K562 (cell line): ENCODE measurements at regions not wholly inside any gene's neighbourhood (a gene's known extent, or its start where the extent isn't known, plus 50 kb on each side); places are given as distances from the start of the nearest gene placed in this dataset.

ENCODE experiments used
- ATAC-seq: fragments of 200-7000 bp; cut with Tn5 transposase; 3 replicates; pipeline ENCODE4 v1.9.1; 2020; ENCODE audit warnings: moderate library complexity
- BruUV-seq: library from RNA; stranded (reverse); fragments of 400-500 nt; replicated peaks from 2 replicates; lab custom pipeline; 2021; lab: Mats Ljungman, UMichigan
- CTCF ChIA-PET: fragments of 300-600 bp; formaldehyde crosslinking; extraction: SDS; loops from one replicate; lab custom pipeline; 2021; ENCODE audit warnings: low intra/inter-chr PET ratio; lab: Yijun Ruan, JAX
- POLR2A ChIA-PET: fragments of 300-600, 350-650 bp; sonication (Branson Sonifier 250); formaldehyde crosslinking; extraction: SDS; loops from one replicate; lab custom pipeline; 2021; ENCODE audit warnings: antibody characterized with exemption, inconsistent platforms; lab: Yijun Ruan, JAX
- DNase-seq, 4 experiments: peaks; one replicate each; pipeline versions ENCODE4 v3.0.0 to v3.0.0-alpha.2; 2011 to 2018; ENCODE audit warnings: low spot score in 3 of 4, mixed read lengths in 3 of 4; ENCODE audit errors: extremely low read depth in 1 of 4
- FAIRE-seq: peaks from 2 replicates; lab custom pipeline; 2011; peaks lifted over from hg19 to GRCh38; lab: Jason Lieb, UNC
- H2AFZ ChIP-seq: 2 replicates; pipeline ENCODE4 v1.6.0; 2011; ENCODE audit warnings: low read depth, low read length, control low read depth, inconsistent platforms
- H3K27ac ChIP-seq: fragments of 200-600 bp; 3 replicates; pipeline ENCODE4 v1.8.0; 2011; ENCODE audit warnings: low read depth, mild to moderate bottlenecking, control low read depth, inconsistent platforms, low read length, moderate library complexity, mixed read lengths; ENCODE audit errors: extremely low read depth
- H3K27me3 ChIP-seq, 2 experiments: fragments of 300-600 bp in 1 of 2; 2 replicates in 1 of 2; 3 replicates in 1 of 2; pipeline versions ENCODE4 v1.6.0 to v1.8.0; 2011; ENCODE audit warnings: inconsistent platforms in 2 of 2, low read length in 2 of 2, mild to moderate bottlenecking in 1 of 2, mixed read lengths in 1 of 2, moderate library complexity in 1 of 2; ENCODE audit not compliant: control insufficient read depth in 2 of 2, insufficient read depth in 2 of 2
- H3K36me3 ChIP-seq: fragments of 300-600 bp; 3 replicates; pipeline ENCODE4 v1.8.0; 2011; ENCODE audit warnings: mild to moderate bottlenecking, low read length, inconsistent platforms; ENCODE audit not compliant: control insufficient read depth, insufficient read depth
- H3K4me1 ChIP-seq, 2 experiments: fragments of 200-600 bp in 1 of 2; replicated peaks in 1 of 2; 2 replicates in 1 of 2; 3 replicates in 1 of 2; pipeline versions ENCODE4 v1.5.1 to v1.8.0; 2011; ENCODE audit warnings: inconsistent platforms in 2 of 2, low read length in 2 of 2, mild to moderate bottlenecking in 1 of 2, mixed read lengths in 1 of 2, moderate library complexity in 1 of 2; ENCODE audit not compliant: control insufficient read depth in 2 of 2, insufficient read depth in 2 of 2
- H3K4me2 ChIP-seq: 2 replicates; pipeline ENCODE4 v1.6.1; 2011; ENCODE audit warnings: low read length, control low read depth, inconsistent platforms, mixed read lengths; ENCODE audit not compliant: insufficient read depth
- H3K4me3 ChIP-seq: fragments of 200-600 bp; sonication (generic), shearing (Covaris generic); 2 replicates; pipeline ENCODE4 v1.5.1; 2016; ENCODE audit warnings: control low read depth, inconsistent platforms
- H3K79me2 ChIP-seq: fragments of 200-600 bp; 3 replicates; pipeline ENCODE4 v1.8.0; 2011; ENCODE audit warnings: low read length, inconsistent platforms; ENCODE audit not compliant: control insufficient read depth, insufficient read depth
- H3K9ac ChIP-seq, 2 experiments: 2 replicates each; pipeline versions ENCODE4 v1.6.0 to v1.6.1; 2011; ENCODE audit warnings: low read depth in 2 of 2, low read length in 2 of 2, control low read depth in 1 of 2, inconsistent platforms in 1 of 2, mild to moderate bottlenecking in 1 of 2, mixed read lengths in 1 of 2; ENCODE audit not compliant: insufficient read depth in 1 of 2
- H3K9me1 ChIP-seq: one replicate; pipeline ENCODE4 v1.6.0; 2011; ENCODE audit warnings: inconsistent platforms, mild to moderate bottlenecking, low read length, moderate library complexity; ENCODE audit not compliant: control insufficient read depth, insufficient read depth
- H3K9me3 ChIP-seq: replicated peaks from 2 replicates; pipeline ENCODE4 v1.5.1; 2011; ENCODE audit warnings: low read depth, low read length, inconsistent platforms; ENCODE audit not compliant: control insufficient read depth, insufficient read depth
- H4K20me1 ChIP-seq: replicated peaks from 2 replicates; pipeline ENCODE4 v1.6.1; 2011; ENCODE audit warnings: low read length, inconsistent platforms, mixed read lengths; ENCODE audit not compliant: control insufficient read depth, insufficient read depth
- ADNP ChIP-seq: fragments of 200-800 bp; sonication (Bioruptor generic); IDR thresholded peaks from 2 replicates; pipeline ENCODE4 v1.6.1; 2016; ENCODE audit warnings: missing genetic modification characterization, missing compliant biosample characterization
- CREB1 ChIP-seq, 2 experiments: sonication (generic) in 1 of 2; formaldehyde crosslinking in 1 of 2; IDR thresholded peaks; 2 replicates each; pipeline versions ENCODE4 v1.6.1 to v1.8.0; 2012 to 2022; ENCODE audit warnings: inconsistent platforms in 1 of 2, mild to moderate bottlenecking in 1 of 2, missing genetic modification reagents in 1 of 2, moderate library complexity in 1 of 2
- GATA2 ChIP-seq: sonication (generic); formaldehyde crosslinking; IDR thresholded peaks from 2 replicates; pipeline ENCODE4 v1.4.0; 2020; ENCODE audit warnings: mild to moderate bottlenecking, missing genetic modification reagents
- NFE2 ChIP-seq: IDR thresholded peaks from 2 replicates; pipeline ENCODE4 v1.6.1; 2014; ENCODE audit warnings: antibody characterized with exemption, low read depth
- RBM34 ChIP-seq: fragments of 200-400 bp; formaldehyde crosslinking; IDR thresholded peaks from 2 replicates; pipeline ENCODE4 v1.6.1; 2018; ENCODE audit warnings: low read length, borderline replicate concordance; ENCODE audit not compliant: insufficient read depth
- TBL1XR1 ChIP-seq, 2 experiments: IDR thresholded peaks; 2 replicates each; pipeline ENCODE4 v1.6.1; 2012; ENCODE audit warnings: improper control_type of control experiment in 2 of 2, low read length in 2 of 2, mild to moderate bottlenecking in 1 of 2
- ZNF707 ChIP-seq: fragments of 250-450 bp; sonication (Bioruptor Pico); conservative IDR thresholded peaks from 2 replicates; pipeline ENCODE4 v1.8.0; 2022; ENCODE audit warnings: inconsistent platforms, mild to moderate bottlenecking, moderate library complexity
- WGBS: fragments of 100-300 bp; shearing (Covaris generic); methylation state at CpG from one replicate; pipeline ENCODE4 v1.1.6; 2016; ENCODE audit warnings: low coverage, mixed read lengths; ENCODE audit not compliant: insufficient coverage; ENCODE audit errors: missing lambda C conversion rate; 5-methylcytosine and 5-hydroxymethylcytosine counted together
- in situ Hi-C: fragments of 300-500 bp; cut with MboI; formaldehyde crosslinking; loops from 4 replicates; pipeline ENCODE4 v1.15.0; 2018; ENCODE audit warnings: inconsistent platforms, mixed read lengths
- intact Hi-C: fragments of 100-400 bp; cut with micrococcal nuclease; formaldehyde crosslinking; loops from 2 replicates; pipeline ENCODE4 v1.14.2; 2022
- TF ChIP-seq, protein P1 (sequence below): fragments of 250-450 bp; sonication (Bioruptor Pico); IDR thresholded peaks from 2 replicates; pipeline ENCODE4 v1.8.0; 2022; ENCODE audit warnings: moderate library complexity, mild to moderate bottlenecking, inconsistent platforms
- TF ChIP-seq, protein P2 (sequence below): fragments of 250-450 bp; sonication (Bioruptor Pico); IDR thresholded peaks from 2 replicates; pipeline ENCODE4 v1.4.0; 2020; ENCODE audit warnings: mild to moderate bottlenecking
- TF ChIP-seq, protein P3 (sequence below): fragments of 250-450 bp; sonication (Bioruptor Pico); IDR thresholded peaks from 2 replicates; pipeline ENCODE4 v1.8.0; 2022; ENCODE audit warnings: inconsistent platforms

DNA sequence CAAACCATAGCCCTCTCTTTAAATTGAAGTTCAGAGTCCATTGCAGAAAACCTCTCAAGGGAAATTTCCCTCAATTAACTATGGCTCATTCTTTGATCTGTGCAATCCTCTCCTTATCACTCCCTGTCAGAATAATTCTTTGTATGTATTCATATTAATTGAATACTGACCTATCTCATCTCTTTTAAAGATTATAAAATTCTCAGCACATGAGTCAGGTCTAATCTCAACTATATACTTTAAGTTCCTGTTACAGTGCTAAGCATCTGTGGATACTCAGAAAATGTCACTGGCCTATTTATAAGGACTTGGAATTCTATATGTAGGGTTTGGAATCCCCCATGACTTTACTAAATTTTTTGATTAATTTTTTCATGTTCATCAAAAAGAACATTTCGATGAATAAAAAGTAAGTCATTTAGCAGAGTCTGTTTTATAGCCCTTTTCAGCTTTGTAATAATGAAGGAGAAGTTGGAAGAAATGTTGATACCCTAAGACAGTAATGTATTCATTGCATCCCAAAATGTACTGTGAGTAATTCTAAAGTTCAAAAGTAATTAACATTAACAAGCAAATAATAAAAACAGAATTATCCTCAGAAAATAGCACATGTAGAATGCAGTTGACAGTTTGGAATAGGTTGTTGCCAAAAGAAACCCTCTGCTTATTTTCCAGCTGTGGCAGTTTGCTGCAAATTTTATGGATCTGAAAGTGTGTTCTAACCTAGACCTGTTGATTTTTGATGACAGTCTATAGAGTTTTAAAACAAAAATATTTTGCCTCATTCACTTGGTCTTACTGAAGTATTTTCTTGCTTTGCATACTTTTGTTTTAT is 503.4 kb upstream of the CBLB start:
- in situ Hi-C loops = no loop called here
- ATAC-seq (no peak), FAIRE-seq (no peak), DNase-seq (no peak)
- H3K27me3 ChIP-seq = no peaks in the 10 kb centered on the region
- no peaks in the 10 kb centered on the region for H3K4me1 ChIP-seq
- no peaks in the 10 kb centered on the region for H3K79me2 ChIP-seq
- BruUV-seq = no TSS peak
- ChIA-PET POLR2A (no interaction called here), CTCF (no interaction called here)
- H3K9me3 ChIP-seq = no peaks in the 10 kb centered on the region
- H3K9ac ChIP-seq = no peak overlapping the region
- H3K27ac ChIP-seq = no peak overlapping the region
- no peak overlapping the region for H3K4me3 ChIP-seq
- intact Hi-C loops = no loop called here
- no peak overlapping the region for H2AFZ ChIP-seq
- 0% methylated on average over 1 of the region's 1 CpG for WGBS
- H4K20me1 ChIP-seq = no peaks in the 10 kb centered on the region
- H3K36me3 ChIP-seq = no peaks in the 10 kb centered on the region
- no peak for TF ChIP-seq GATA2 (CRISPR knock-in tag)
- H3K9me1 ChIP-seq = no peaks in the 10 kb centered on the region
- no peak overlapping the region for H3K4me2 ChIP-seq

DNA sequence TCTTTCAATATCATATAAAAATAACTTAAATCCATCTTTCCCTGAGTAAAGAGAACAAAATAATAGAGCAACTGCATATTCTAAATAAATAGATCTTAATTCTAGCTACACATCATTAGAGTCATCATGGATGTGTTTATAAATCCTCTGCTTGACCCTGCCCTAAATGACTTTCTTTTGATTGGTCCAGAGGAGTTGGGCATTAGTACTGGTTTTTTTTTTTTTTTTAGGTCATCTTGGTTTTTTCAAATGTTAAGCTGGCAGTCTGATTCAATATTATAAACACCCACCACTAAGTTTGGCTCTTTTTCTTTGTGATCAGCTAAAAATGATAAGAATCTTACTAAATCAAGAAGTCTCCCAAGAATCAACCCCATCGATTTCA is 504.0 kb upstream of the CBLB start:
- no peaks in the 10 kb centered on the region for H4K20me1 ChIP-seq
- H3K27ac ChIP-seq = no peak overlapping the region
- in situ Hi-C loops = no loop called here
- CTCF ChIA-PET = no interaction called here
- no peak overlapping the region for H3K4me3 ChIP-seq
- FAIRE-seq (no peak), DNase-seq (no peak), ATAC-seq (no peak)
- H3K9ac ChIP-seq = no peak overlapping the region
- POLR2A ChIA-PET = no interaction called here
- no peaks in the 10 kb centered on the region for H3K9me3 ChIP-seq
- H3K79me2 ChIP-seq = no peaks in the 10 kb centered on the region
- H3K9me1 ChIP-seq = no peaks in the 10 kb centered on the region
- H3K36me3 ChIP-seq = no peaks in the 10 kb centered on the region
- no TSS peak for BruUV-seq
- intact Hi-C loops = no loop called here
- no peak overlapping the region for H2AFZ ChIP-seq
- H3K4me1 ChIP-seq = no peaks in the 10 kb centered on the region
- WGBS = 0% methylated on average over 1 of the region's 1 CpG
- H3K27me3 ChIP-seq = no peaks in the 10 kb centered on the region
- H3K4me2 ChIP-seq = no peak overlapping the region
- TF ChIP-seq RBM34 = no peak
- TF ChIP-seq, protein P1, sequence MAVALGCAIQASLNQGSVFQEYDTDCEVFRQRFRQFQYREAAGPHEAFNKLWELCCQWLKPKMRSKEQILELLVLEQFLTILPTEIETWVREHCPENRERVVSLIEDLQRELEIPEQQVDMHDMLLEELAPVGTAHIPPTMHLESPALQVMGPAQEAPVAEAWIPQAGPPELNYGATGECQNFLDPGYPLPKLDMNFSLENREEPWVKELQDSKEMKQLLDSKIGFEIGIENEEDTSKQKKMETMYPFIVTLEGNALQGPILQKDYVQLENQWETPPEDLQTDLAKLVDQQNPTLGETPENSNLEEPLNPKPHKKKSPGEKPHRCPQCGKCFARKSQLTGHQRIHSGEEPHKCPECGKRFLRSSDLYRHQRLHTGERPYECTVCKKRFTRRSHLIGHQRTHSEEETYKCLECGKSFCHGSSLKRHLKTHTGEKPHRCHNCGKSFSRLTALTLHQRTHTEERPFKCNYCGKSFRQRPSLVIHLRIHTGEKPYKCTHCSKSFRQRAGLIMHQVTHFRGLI (CRISPR knock-in tag) = no peak
- TF ChIP-seq CREB1 (IDR thresholded peaks at IDR 0.05) = no peak
- TF ChIP-seq CREB1 (CRISPR knock-in tag; IDR thresholded peaks at IDR 0.05) = no peak
- TF ChIP-seq ZNF707 (CRISPR knock-in tag) = no peak
- no peak for TF ChIP-seq TBL1XR1 (IDR thresholded peaks at IDR 0.05; ENCODE audit: low read length in 2 of 2)
- no peak for TF ChIP-seq NFE2
- TF ChIP-seq, protein P2, sequence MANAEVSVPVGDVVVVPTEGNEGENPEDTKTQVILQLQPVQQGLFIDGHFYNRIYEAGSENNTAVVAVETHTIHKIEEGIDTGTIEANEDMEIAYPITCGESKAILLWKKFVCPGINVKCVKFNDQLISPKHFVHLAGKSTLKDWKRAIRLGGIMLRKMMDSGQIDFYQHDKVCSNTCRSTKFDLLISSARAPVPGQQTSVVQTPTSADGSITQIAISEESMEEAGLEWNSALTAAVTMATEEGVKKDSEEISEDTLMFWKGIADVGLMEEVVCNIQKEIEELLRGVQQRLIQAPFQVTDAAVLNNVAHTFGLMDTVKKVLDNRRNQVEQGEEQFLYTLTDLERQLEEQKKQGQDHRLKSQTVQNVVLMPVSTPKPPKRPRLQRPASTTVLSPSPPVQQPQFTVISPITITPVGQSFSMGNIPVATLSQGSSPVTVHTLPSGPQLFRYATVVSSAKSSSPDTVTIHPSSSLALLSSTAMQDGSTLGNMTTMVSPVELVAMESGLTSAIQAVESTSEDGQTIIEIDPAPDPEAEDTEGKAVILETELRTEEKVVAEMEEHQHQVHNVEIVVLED (CRISPR knock-in tag) = no peak
- no peak for TF ChIP-seq ADNP (tag)
- TF ChIP-seq, protein P3, sequence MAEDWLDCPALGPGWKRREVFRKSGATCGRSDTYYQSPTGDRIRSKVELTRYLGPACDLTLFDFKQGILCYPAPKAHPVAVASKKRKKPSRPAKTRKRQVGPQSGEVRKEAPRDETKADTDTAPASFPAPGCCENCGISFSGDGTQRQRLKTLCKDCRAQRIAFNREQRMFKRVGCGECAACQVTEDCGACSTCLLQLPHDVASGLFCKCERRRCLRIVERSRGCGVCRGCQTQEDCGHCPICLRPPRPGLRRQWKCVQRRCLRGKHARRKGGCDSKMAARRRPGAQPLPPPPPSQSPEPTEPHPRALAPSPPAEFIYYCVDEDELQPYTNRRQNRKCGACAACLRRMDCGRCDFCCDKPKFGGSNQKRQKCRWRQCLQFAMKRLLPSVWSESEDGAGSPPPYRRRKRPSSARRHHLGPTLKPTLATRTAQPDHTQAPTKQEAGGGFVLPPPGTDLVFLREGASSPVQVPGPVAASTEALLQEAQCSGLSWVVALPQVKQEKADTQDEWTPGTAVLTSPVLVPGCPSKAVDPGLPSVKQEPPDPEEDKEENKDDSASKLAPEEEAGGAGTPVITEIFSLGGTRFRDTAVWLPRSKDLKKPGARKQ (CRISPR knock-in tag) = no peak
